GM12891 (cell line): ENCODE measurements at regions not wholly inside any gene's neighbourhood (a gene's known extent, or its start where the extent isn't known, plus 50 kb on each side); places are given as distances from the start of the nearest gene placed in this dataset.

Experiments
- PAX5 ChIP-seq: IDR thresholded peaks from 2 replicates; pipeline ENCODE4 v1.6.1; 2011; ENCODE audit warnings: low read length, moderate library complexity, mild to moderate bottlenecking; ENCODE audit not compliant: insufficient read depth, severe bottlenecking
- POLR2A ChIP-seq: IDR thresholded peaks from 2 replicates; pipeline ENCODE4 v1.6.1; 2011; ENCODE audit warnings: low read depth, low read length, control low read depth
- POLR2AphosphoS5 ChIP-seq: IDR thresholded peaks from 2 replicates; pipeline ENCODE4 v1.6.1; 2011; ENCODE audit warnings: low read depth, low read length, control low read depth
- TAF1 ChIP-seq: IDR thresholded peaks from 2 replicates; pipeline ENCODE4 v1.6.1; 2011; ENCODE audit warnings: low read depth, low read length, control low read depth

DNA sequence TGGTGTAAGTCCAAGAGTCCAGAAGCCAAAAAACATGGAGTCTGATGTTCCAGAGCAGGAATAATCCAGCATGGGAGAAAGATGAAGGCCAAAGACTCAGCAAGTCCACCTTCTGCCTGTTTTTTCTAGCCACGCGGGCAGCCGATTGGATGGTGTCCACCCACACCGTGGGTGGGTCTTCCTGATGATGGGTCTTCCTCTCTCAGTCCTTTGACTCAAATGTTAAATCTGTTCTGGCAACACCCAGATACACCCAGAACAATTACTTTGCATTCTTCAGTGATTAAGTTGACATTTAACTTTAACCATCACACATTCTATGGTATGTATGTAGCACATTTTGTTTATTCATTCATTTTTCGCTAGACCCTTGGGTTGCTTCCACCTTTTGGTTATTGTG is 944.4 kb downstream of the PLA2G4A start:
- TF ChIP-seq POLR2A (no peak), POLR2AphosphoS5 (no peak), TAF1 (no peak), PAX5 (no peak)
